ENCODE measurements at regions not wholly inside any gene's neighbourhood (a gene's known extent, or its start where the extent isn't known, plus 50 kb on each side); places are given as distances from the start of the nearest gene placed in this dataset.

DNA sequence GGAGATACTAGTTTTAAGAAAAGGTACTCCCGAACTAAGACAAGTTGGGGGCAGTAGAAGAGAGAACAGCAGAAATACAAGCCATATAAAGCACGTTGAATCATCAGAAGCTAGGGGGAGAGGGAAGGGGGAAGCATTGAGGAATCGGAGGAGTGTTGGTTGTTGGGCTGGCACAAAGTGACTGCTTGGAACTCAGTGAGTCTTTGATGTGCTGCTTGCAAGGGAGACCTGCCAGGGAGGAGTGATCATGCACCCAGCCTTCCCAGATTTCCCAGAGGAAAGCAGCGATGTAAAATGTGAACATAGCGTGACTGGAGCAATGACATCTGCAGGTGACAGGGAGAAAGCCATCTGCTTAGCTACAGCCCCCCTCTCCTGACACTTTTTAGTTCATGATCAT is 192.4 kb upstream of the IL12A start:
- Histone ChIP-seq H3K18ac (ENCODE audit: low read length) (no peak overlapping the region), H2BK5ac (ENCODE audit: low read length) (no peak overlapping the region), H3K9ac (ENCODE audit: low read depth, low read length, poor library complexity) (no peak overlapping the region), H3K4ac (ENCODE audit: low read length) (no peak overlapping the region), H2BK15ac (ENCODE audit: low read length) (no peak overlapping the region), H3K9me3 (replicated peaks in 1 of 2; ENCODE audit: control insufficient read depth in 2 of 2, insufficient read depth in 1 of 2, low read depth in 1 of 2, low read length in 2 of 2) (no peaks in the 10 kb centered on the region), H2BK12ac (ENCODE audit: low read length) (no peak overlapping the region), H3K4me2 (ENCODE audit: insufficient read depth, low read length, poor library complexity, severe bottlenecking) (no peak overlapping the region), H4K8ac (ENCODE audit: low read depth, low read length) (no peak overlapping the region), H2AFZ (ENCODE audit: low read length) (no peak overlapping the region), H3K23ac (ENCODE audit: low read depth, low read length, poor library complexity) (no peak overlapping the region), H3K14ac (ENCODE audit: low read length) (no peak overlapping the region), H3K4me1 (ENCODE audit: control insufficient read depth in 2 of 2, insufficient read depth in 1 of 2, low read depth in 1 of 2, low read length in 2 of 2) (peaks cover 0 to 3% of the 10 kb centered on the region in 2 donors), H2AK5ac (ENCODE audit: low read depth, low read length) (no peak overlapping the region), H2BK120ac (ENCODE audit: low read depth, low read length) (no peak overlapping the region), H4K91ac (ENCODE audit: low read depth, low read length, poor library complexity) (no peak overlapping the region), H3K4me3 (ENCODE audit: low read length in 2 of 2) (no peak overlapping the region), H3K36me3 (replicated peaks in 1 of 2; ENCODE audit: control insufficient read depth in 2 of 2, insufficient read depth in 2 of 2, low read length in 2 of 2) (no peaks in the 10 kb centered on the region), H3K27ac (replicated peaks; ENCODE audit: low read length) (no peak overlapping the region), H3K79me1 (ENCODE audit: low read depth, low read length) (no peaks in the 10 kb centered on the region), H3K27me3 (ENCODE audit: control insufficient read depth in 3 of 3, insufficient read depth in 3 of 3, low read depth in 1 of 3, low read length in 3 of 3) (peaks cover 0 to 7% (median 0%) of the 10 kb centered on the region in 3 experiments)
- WGBS, 2 donors (ENCODE audit: extremely low coverage in 2 of 2, insufficient read length in 2 of 2, insufficient replicate concordance in 1 of 2), result no CpG with 5 or more reads among the region's 5 CpGs
- no peak for DNase-seq (ENCODE audit: low spot score)

DNA sequence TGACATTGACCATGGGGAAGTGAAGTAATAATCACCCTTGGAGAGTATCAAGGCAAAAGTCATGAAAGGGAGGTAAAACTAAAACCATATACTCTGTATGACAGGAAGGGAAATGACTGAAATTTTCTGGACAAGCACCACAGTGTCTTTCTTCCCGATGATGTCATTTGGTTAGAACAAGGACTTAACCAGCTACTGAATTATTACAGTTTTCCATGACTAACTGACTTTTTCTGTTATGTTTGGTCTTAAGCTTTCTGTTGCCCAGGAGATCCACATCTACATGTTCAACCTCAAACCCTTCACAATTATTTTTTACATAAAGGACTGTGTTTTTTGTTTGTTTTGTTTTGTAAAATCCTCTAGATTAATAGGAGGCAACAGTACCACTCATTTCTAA is 191.9 kb upstream of the IL12A start:
- no peak overlapping the region for H2BK15ac ChIP-seq (ENCODE audit: low read length)
- no peak overlapping the region for H3K4me3 ChIP-seq (ENCODE audit: low read length in 2 of 2)
- H3K9ac ChIP-seq (ENCODE audit: low read depth, low read length, poor library complexity), result no peak overlapping the region
- no peaks in the 10 kb centered on the region for H3K79me1 ChIP-seq (ENCODE audit: low read depth, low read length)
- peaks cover 0 to 3% (median 0%) of the 10 kb centered on the region in 3 experiments for H3K27me3 ChIP-seq (ENCODE audit: control insufficient read depth in 3 of 3, insufficient read depth in 3 of 3, low read depth in 1 of 3, low read length in 3 of 3)
- peaks cover 0 to 3% of the 10 kb centered on the region in 2 donors for H3K4me1 ChIP-seq (ENCODE audit: control insufficient read depth in 2 of 2, insufficient read depth in 1 of 2, low read depth in 1 of 2, low read length in 2 of 2)
- H2BK12ac ChIP-seq (ENCODE audit: low read length), result no peak overlapping the region
- no peak overlapping the region for H3K4me2 ChIP-seq (ENCODE audit: insufficient read depth, low read length, poor library complexity, severe bottlenecking)
- no peaks in the 10 kb centered on the region for H3K36me3 ChIP-seq (replicated peaks in 1 of 2; ENCODE audit: control insufficient read depth in 2 of 2, insufficient read depth in 2 of 2, low read length in 2 of 2)
- H3K27ac ChIP-seq (replicated peaks; ENCODE audit: low read length), result no peak overlapping the region
- H3K4ac ChIP-seq (ENCODE audit: low read length), result no peak overlapping the region
- no peak overlapping the region for H3K18ac ChIP-seq (ENCODE audit: low read length)
- H2BK120ac ChIP-seq (ENCODE audit: low read depth, low read length), result no peak overlapping the region
- H3K23ac ChIP-seq (ENCODE audit: low read depth, low read length, poor library complexity), result no peak overlapping the region
- no peak overlapping the region for H2AFZ ChIP-seq (ENCODE audit: low read length)
- no CpG with 5 or more reads among the region's 1 CpG for WGBS, 2 donors (ENCODE audit: extremely low coverage in 2 of 2, insufficient read length in 2 of 2, insufficient replicate concordance in 1 of 2)
- no peak overlapping the region for H2BK5ac ChIP-seq (ENCODE audit: low read length)
- H3K9me3 ChIP-seq (replicated peaks in 1 of 2; ENCODE audit: control insufficient read depth in 2 of 2, insufficient read depth in 1 of 2, low read depth in 1 of 2, low read length in 2 of 2), result no peaks in the 10 kb centered on the region
- no peak overlapping the region for H2AK5ac ChIP-seq (ENCODE audit: low read depth, low read length)
- no peak overlapping the region for H4K8ac ChIP-seq (ENCODE audit: low read depth, low read length)
- DNase-seq (ENCODE audit: low spot score), result no peak
- no peak overlapping the region for H4K91ac ChIP-seq (ENCODE audit: low read depth, low read length, poor library complexity)
- no peak overlapping the region for H3K14ac ChIP-seq (ENCODE audit: low read length)

- Histone ChIP-seq H4K8ac (ENCODE audit: low read depth, low read length) (no peak overlapping the region), H3K4me2 (ENCODE audit: insufficient read depth, low read length, poor library complexity, severe bottlenecking) (no peak overlapping the region), H3K9me3 (replicated peaks in 1 of 2; ENCODE audit: control insufficient read depth in 2 of 2, insufficient read depth in 1 of 2, low read depth in 1 of 2, low read length in 2 of 2) (no peaks in the 10 kb centered on the region), H3K4me1 (ENCODE audit: control insufficient read depth in 2 of 2, insufficient read depth in 1 of 2, low read depth in 1 of 2, low read length in 2 of 2) (peaks cover 0 to 3% of the 10 kb centered on the region in 2 donors), H2AK5ac (ENCODE audit: low read depth, low read length) (no peak overlapping the region), H3K23ac (ENCODE audit: low read depth, low read length, poor library complexity) (no peak overlapping the region), H4K91ac (ENCODE audit: low read depth, low read length, poor library complexity) (no peak overlapping the region), H2BK120ac (ENCODE audit: low read depth, low read length) (no peak overlapping the region), H3K9ac (ENCODE audit: low read depth, low read length, poor library complexity) (no peak overlapping the region), H3K18ac (ENCODE audit: low read length) (no peak overlapping the region), H3K4me3 (ENCODE audit: low read length in 2 of 2) (no peak overlapping the region), H3K27ac (replicated peaks; ENCODE audit: low read length) (no peak overlapping the region), H3K27me3 (ENCODE audit: control insufficient read depth in 3 of 3, insufficient read depth in 3 of 3, low read depth in 1 of 3, low read length in 3 of 3) (peaks cover 0 to 3% (median 0%) of the 10 kb centered on the region in 3 experiments), H2BK15ac (ENCODE audit: low read length) (no peak overlapping the region), H3K4ac (ENCODE audit: low read length) (no peak overlapping the region), H2AFZ (ENCODE audit: low read length) (no peak overlapping the region), H3K36me3 (replicated peaks in 1 of 2; ENCODE audit: control insufficient read depth in 2 of 2, insufficient read depth in 2 of 2, low read length in 2 of 2) (no peaks in the 10 kb centered on the region), H3K14ac (ENCODE audit: low read length) (no peak overlapping the region), H2BK5ac (ENCODE audit: low read length) (no peak overlapping the region), H3K79me1 (ENCODE audit: low read depth, low read length) (no peaks in the 10 kb centered on the region), H2BK12ac (ENCODE audit: low read length) (no peak overlapping the region)
- no peak for DNase-seq (ENCODE audit: low spot score)
Measured at GRCh38 chr3:159797771-159798170, 190.9 kb upstream of the IL12A start.

DNA sequence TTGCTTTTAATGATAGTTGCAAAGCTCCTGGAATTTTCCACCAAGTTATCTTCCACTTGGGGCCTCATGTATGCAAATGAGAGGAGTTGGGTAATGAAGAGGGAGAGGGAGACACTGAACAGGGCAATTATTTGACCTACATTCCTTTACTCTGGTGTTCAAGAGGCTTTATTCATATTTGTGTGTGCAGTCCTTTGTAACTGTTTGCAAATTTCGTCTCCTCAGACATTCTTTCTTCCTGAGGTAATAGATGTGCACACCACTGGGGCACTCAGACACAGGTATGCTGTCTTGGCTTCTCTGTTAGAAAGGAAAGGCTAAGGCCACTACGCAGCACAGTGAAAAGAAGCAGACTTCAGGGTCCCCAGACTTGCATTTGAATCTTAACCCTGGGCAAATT is 189.7 kb upstream of the IL12A start:
- H2BK15ac ChIP-seq (ENCODE audit: low read length), result no peak overlapping the region
- no peaks in the 10 kb centered on the region for H3K9me3 ChIP-seq (replicated peaks in 1 of 2; ENCODE audit: control insufficient read depth in 2 of 2, insufficient read depth in 1 of 2, low read depth in 1 of 2, low read length in 2 of 2)
- H4K91ac ChIP-seq (ENCODE audit: low read depth, low read length, poor library complexity), result no peak overlapping the region
- peaks cover 0 to 3% (median 0%) of the 10 kb centered on the region in 3 experiments for H3K27me3 ChIP-seq (ENCODE audit: control insufficient read depth in 3 of 3, insufficient read depth in 3 of 3, low read depth in 1 of 3, low read length in 3 of 3)
- H4K8ac ChIP-seq (ENCODE audit: low read depth, low read length), result no peak overlapping the region
- H2BK5ac ChIP-seq (ENCODE audit: low read length), result no peak overlapping the region
- no peaks in the 10 kb centered on the region for H3K79me1 ChIP-seq (ENCODE audit: low read depth, low read length)
- H3K4me1 ChIP-seq (ENCODE audit: control insufficient read depth in 2 of 2, insufficient read depth in 1 of 2, low read depth in 1 of 2, low read length in 2 of 2), result peaks cover 0 to 3% of the 10 kb centered on the region in 2 donors
- H2AK5ac ChIP-seq (ENCODE audit: low read depth, low read length), result no peak overlapping the region
- DNase-seq (ENCODE audit: low spot score), result no peak
- no peak overlapping the region for H3K23ac ChIP-seq (ENCODE audit: low read depth, low read length, poor library complexity)
- H2BK120ac ChIP-seq (ENCODE audit: low read depth, low read length), result no peak overlapping the region
- no peak overlapping the region for H3K4me2 ChIP-seq (ENCODE audit: insufficient read depth, low read length, poor library complexity, severe bottlenecking)
- no peak overlapping the region for H3K18ac ChIP-seq (ENCODE audit: low read length)
- no peak overlapping the region for H3K27ac ChIP-seq (replicated peaks; ENCODE audit: low read length)
- H2BK12ac ChIP-seq (ENCODE audit: low read length), result no peak overlapping the region
- H3K4me3 ChIP-seq (ENCODE audit: low read length in 2 of 2), result no peak overlapping the region
- H3K4ac ChIP-seq (ENCODE audit: low read length), result no peak overlapping the region
- H3K14ac ChIP-seq (ENCODE audit: low read length), result no peak overlapping the region
- no CpG with 5 or more reads among the region's 2 CpGs for WGBS, 2 donors (ENCODE audit: extremely low coverage in 2 of 2, insufficient read length in 2 of 2, insufficient replicate concordance in 1 of 2)
- no peak overlapping the region for H2AFZ ChIP-seq (ENCODE audit: low read length)
- no peak overlapping the region for H3K9ac ChIP-seq (ENCODE audit: low read depth, low read length, poor library complexity)
- H3K36me3 ChIP-seq (replicated peaks in 1 of 2; ENCODE audit: control insufficient read depth in 2 of 2, insufficient read depth in 2 of 2, low read length in 2 of 2), result no peaks in the 10 kb centered on the region

All from neuronal stem cell (in vitro differentiated cells).